HL-60 (cell line): ENCODE measurements at regions not wholly inside any gene's neighbourhood (a gene's known extent, or its start where the extent isn't known, plus 50 kb on each side); places are given as distances from the start of the nearest gene placed in this dataset.

ENCODE experiments used
- DNase-seq, 2 experiments: peaks; one replicate each; pipeline ENCODE4 v3.0.0-alpha.2; 2010 to 2020; ENCODE audit warnings: low read depth in 1 of 2, low spot score in 1 of 2
- H3K27ac ChIP-seq: fragments of 250-450 bp; sonication (Bioruptor Pico); replicated peaks from 2 replicates; pipeline ENCODE4 v1.5.1; 2020; ENCODE audit warnings: mild to moderate bottlenecking, moderate library complexity
- H3K27me3 ChIP-seq: fragments of 250-450 bp; sonication (Bioruptor Pico); 2 replicates; pipeline ENCODE4 v1.5.1; 2021; ENCODE audit warnings: mild to moderate bottlenecking, moderate library complexity; ENCODE audit not compliant: insufficient read depth, poor library complexity, severe bottlenecking
- H3K4me3 ChIP-seq: replicated peaks from 2 replicates; pipeline ENCODE4 v1.5.1; 2011; ENCODE audit warnings: mild to moderate bottlenecking, control low read depth, low read length; ENCODE audit not compliant: insufficient read depth
- GABPA ChIP-seq: IDR thresholded peaks from 2 replicates; pipeline ENCODE4 v1.6.1; 2012; ENCODE audit warnings: low read depth
- POLR2AphosphoS5 ChIP-seq: IDR thresholded peaks from 2 replicates; pipeline ENCODE4 v1.6.1; 2012; ENCODE audit warnings: low read depth
- SPI1 ChIP-seq: IDR thresholded peaks from 2 replicates; pipeline ENCODE4 v1.6.1; 2012; ENCODE audit warnings: low read depth, mild to moderate bottlenecking, borderline replicate concordance
- TF ChIP-seq, protein P1 (sequence below): IDR thresholded peaks from one replicate; pipeline ENCODE4 v1.5.1; 2011; ENCODE audit warnings: low read length, control low read depth, inconsistent platforms; ENCODE audit not compliant: insufficient read depth
- TF ChIP-seq, protein P2 (sequence below): IDR thresholded peaks from 2 replicates; pipeline ENCODE4 v1.6.1; 2012; ENCODE audit warnings: low read depth; ENCODE audit not compliant: insufficient replicate concordance

DNA sequence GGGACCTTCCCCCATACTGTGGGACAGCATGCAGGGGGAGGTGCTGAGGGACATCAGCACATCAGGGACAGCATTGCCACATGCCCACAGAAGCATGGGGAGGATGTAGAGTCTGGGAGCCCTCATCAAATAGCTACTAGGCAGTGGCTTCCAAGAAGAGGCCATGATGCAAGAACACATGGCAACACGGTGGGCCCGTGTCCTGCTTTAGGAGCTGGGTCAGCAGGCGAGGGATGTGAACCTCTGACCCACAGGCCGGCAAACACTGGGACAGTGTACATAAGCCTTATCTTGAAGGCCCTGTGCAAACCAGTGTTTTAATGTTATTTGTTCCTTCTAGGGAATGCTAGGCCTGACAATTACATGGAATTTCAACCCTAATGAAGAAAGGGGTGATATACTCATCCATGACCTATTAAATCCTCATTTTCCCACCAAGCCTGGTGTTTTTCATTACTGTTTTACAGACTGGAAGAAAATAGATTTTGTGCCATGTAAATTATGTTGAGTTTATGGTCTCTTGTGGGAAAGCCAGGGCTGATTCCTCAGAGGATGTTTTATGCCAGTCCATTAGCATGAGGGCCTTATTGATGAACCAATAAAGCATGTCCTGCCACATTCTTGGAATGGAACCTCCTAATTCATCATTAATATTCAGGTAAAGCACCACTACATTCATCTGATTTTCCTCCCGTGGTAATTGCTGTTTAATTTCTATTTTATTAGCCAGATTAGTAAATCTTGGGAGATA, 61.7 kb upstream of the SLC25A26 start:
- H3K4me3 ChIP-seq = no peak overlapping the region
- H3K27ac ChIP-seq = no peak overlapping the region
- no peak for DNase-seq
- TF ChIP-seq, protein P1, sequence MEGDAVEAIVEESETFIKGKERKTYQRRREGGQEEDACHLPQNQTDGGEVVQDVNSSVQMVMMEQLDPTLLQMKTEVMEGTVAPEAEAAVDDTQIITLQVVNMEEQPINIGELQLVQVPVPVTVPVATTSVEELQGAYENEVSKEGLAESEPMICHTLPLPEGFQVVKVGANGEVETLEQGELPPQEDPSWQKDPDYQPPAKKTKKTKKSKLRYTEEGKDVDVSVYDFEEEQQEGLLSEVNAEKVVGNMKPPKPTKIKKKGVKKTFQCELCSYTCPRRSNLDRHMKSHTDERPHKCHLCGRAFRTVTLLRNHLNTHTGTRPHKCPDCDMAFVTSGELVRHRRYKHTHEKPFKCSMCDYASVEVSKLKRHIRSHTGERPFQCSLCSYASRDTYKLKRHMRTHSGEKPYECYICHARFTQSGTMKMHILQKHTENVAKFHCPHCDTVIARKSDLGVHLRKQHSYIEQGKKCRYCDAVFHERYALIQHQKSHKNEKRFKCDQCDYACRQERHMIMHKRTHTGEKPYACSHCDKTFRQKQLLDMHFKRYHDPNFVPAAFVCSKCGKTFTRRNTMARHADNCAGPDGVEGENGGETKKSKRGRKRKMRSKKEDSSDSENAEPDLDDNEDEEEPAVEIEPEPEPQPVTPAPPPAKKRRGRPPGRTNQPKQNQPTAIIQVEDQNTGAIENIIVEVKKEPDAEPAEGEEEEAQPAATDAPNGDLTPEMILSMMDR = no peak
- TF ChIP-seq, protein P2, sequence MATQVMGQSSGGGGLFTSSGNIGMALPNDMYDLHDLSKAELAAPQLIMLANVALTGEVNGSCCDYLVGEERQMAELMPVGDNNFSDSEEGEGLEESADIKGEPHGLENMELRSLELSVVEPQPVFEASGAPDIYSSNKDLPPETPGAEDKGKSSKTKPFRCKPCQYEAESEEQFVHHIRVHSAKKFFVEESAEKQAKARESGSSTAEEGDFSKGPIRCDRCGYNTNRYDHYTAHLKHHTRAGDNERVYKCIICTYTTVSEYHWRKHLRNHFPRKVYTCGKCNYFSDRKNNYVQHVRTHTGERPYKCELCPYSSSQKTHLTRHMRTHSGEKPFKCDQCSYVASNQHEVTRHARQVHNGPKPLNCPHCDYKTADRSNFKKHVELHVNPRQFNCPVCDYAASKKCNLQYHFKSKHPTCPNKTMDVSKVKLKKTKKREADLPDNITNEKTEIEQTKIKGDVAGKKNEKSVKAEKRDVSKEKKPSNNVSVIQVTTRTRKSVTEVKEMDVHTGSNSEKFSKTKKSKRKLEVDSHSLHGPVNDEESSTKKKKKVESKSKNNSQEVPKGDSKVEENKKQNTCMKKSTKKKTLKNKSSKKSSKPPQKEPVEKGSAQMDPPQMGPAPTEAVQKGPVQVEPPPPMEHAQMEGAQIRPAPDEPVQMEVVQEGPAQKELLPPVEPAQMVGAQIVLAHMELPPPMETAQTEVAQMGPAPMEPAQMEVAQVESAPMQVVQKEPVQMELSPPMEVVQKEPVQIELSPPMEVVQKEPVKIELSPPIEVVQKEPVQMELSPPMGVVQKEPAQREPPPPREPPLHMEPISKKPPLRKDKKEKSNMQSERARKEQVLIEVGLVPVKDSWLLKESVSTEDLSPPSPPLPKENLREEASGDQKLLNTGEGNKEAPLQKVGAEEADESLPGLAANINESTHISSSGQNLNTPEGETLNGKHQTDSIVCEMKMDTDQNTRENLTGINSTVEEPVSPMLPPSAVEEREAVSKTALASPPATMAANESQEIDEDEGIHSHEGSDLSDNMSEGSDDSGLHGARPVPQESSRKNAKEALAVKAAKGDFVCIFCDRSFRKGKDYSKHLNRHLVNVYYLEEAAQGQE = no peak
- TF ChIP-seq GABPA = no peak
- TF ChIP-seq SPI1 = no peak
- no peak for TF ChIP-seq POLR2AphosphoS5
- H3K27me3 ChIP-seq = no peaks in the 10 kb centered on the region

DNA sequence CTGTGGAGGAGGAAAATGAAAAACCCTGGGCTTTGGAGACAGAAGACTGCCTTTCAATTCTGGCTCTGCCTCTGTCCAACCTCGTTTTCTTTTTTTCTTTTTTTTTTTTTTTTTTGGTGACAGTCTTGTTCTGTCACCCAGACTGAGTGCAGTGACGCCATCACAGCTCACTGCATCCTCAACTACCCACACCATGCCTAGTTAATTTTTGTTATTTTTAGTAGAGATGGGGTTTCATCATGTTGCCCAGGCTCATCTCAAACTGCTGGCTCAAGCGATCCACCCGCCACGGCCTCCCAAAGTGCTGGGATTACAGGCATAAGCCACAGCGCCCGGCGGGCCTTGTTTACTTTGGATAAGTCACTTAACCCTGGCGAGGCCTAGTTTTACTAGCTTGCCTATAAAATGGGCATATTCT, 66.3 kb upstream of the SLC25A26 start:
- DNase-seq = no peak
- Histone ChIP-seq H3K27me3 (no peaks in the 10 kb centered on the region), H3K27ac (no peak overlapping the region), H3K4me3 (no peak overlapping the region)
- no peak for TF ChIP-seq POLR2AphosphoS5
- TF ChIP-seq, protein P1 = no peak
- TF ChIP-seq GABPA = no peak
- no peak for TF ChIP-seq SPI1
- TF ChIP-seq, protein P2 = no peak

DNA sequence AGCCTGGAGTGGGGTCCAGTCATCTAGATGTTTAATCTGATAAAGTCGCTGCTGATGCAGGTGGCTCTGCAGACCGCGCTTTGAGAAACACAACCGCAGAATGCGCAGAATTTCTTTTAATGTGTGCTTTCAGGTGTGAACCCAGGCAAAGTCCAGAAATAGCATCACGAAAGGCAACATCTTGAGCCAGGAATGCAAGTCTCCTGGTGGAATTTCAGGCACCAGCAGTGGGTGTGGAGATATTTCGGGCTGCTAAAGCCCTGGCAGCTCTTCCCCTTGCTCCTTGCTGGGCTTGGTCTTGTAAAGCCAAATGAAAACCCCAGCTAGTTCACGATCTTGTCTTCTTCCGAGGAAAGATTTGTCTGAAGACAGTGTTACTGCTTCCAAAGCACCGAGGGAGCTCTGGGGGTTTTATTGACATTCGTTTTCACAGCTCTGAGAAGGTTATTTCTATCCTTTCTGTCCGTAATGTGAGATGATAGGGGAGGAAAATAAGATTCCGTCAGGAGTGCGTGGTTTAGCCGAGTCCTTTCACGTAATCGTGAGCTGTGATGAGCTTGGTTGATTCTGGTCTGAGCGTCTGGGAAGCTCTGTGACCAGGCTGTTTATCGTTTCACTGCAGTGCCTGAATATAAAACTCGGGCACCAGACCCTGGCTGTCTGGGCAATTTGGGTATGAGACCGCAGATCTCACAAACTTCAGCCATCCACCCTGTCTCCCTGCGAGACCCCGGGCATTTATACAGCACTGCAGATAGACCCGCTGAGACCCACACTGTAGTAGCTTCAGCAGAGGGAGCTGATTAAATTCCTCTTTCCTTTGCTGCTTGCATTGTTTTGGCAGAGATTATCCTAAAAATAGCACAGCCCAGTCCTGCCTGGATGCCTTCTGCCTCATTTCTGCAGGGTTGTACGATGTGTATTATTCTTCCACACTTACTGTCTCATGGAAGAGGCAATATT, 67.0 kb upstream of the SLC25A26 start:
- no peak for DNase-seq
- Histone ChIP-seq H3K27ac (no peak overlapping the region), H3K27me3 (no peaks in the 10 kb centered on the region), H3K4me3 (no peak overlapping the region)
- TF ChIP-seq, protein P2 = no peak
- TF ChIP-seq SPI1 = no peak
- no peak for TF ChIP-seq POLR2AphosphoS5
- TF ChIP-seq, protein P1 = no peak
- TF ChIP-seq GABPA = no peak
